GM18907 (cell line): ENCODE measurements at regions not wholly inside any gene's neighbourhood (a gene's known extent, or its start where the extent isn't known, plus 50 kb on each side); places are given as distances from the start of the nearest gene placed in this dataset.

Experiments
- ATAC-seq: cut with Tn5 transposase; IDR thresholded peaks from one replicate; pipeline ENCODE4 v1.9.1; 2021; ENCODE audit warnings: mild to moderate bottlenecking, moderate library complexity; ENCODE audit not compliant: unreplicated experiment

GRCh38 chr17:77001487-77001886 is 133.3 kb downstream of the MGAT5B start:
- no peak for ATAC-seq

GRCh38 chr17:77002103-77003045 is 134.2 kb downstream of the MGAT5B start:
- ATAC-seq = no peak

DNA sequence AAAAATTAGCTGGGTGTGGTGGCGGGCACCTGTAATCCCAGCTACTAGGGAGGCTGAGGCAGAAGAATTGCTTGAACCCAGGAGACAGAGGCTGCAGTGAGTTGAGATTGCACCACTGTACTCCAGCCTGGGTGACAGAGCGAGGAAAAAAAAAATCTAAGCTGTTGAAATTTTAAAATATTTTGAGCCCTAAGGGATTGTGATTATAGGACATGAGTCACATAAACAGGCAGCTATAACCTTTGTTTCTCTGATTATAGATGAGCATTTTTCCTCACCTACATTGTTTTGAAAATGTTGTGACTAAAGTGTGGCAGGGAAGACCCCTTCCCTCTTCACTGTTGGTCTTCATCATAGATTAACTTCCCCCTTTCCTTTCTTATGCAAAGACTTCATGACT is 135.5 kb downstream of the MGAT5B start:
- no peak for ATAC-seq

- no peak for ATAC-seq
These were observed 133.7 kb upstream of the SEC14L1 start for GRCh38 chr17:77006971-77007649.

DNA sequence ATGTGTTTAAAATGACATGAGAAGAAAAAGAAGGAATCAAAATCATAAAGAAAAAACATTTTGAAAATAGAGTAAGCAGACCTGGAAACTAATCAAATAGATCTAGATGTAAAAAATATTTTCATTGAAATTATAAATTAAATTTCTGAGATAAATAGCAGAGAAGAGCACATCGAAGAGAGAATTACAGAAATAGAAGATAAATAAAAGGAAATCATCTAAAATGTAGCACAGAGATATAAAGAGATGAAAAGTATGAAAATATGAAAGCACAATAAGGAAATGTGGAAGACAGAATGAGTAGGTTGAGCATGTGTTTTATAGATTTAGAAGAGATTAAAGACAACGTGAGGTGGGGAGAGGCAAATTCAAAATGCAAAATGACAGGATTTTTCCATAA is 130.9 kb upstream of the SEC14L1 start:
- no peak for ATAC-seq

DNA sequence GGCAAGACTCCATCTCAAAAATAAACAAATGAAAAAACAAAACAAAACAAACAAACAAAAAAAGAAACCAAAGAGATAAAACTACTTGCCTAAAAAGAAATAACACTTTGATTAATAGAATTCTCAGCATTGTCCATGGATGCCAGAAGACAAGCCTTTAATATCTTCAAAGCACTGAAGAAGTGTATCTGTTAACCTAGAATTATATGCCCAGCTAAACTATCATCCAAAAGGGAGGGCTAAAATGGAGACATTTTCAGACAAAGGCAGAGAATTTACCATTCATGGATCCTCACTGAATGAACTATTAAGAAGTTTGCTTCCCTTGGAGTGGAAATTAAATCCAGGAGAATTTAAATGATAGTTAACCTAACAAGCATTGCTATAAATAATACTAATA is 130.1 kb upstream of the SEC14L1 start:
- no peak for ATAC-seq

DNA sequence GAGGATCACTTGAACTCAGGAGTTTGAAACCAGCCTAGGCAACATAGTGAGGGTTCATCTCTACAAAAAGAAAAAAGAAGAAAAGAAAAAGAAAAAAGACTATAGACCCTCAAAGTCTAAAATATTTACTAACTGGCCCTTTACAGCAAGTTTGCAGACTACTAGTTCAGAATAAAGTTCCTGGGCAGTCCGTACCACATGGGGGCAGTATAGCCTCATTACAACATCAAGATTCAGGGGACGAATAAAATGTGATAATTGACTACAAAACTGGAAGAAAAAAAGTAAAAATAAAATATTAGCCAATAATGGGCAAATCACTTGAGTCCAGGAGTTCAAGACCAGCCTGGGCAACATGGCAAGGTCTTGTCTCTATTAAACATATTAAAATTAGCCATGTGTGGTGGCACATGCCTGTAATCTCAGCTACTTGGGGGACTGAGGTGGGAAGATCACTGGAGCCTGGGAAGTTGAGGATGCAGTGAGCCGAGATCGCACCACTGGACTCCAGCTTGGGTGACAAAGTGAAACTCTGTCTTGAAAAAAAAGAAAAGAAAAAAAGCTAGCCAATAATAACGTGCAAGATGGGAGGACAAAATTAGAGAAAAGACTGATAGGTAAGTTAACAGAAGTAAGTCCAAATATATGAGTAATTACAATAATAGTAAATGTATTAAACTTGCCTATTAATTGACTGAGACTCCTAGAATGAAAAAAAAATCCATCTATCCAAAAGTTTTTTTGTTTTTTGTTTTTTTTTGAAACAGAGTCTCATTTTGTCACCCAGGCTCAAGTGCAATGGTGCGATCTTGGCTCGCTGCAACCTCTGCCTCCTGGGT is 129.4 kb upstream of the SEC14L1 start:
- ATAC-seq = no peak

DNA sequence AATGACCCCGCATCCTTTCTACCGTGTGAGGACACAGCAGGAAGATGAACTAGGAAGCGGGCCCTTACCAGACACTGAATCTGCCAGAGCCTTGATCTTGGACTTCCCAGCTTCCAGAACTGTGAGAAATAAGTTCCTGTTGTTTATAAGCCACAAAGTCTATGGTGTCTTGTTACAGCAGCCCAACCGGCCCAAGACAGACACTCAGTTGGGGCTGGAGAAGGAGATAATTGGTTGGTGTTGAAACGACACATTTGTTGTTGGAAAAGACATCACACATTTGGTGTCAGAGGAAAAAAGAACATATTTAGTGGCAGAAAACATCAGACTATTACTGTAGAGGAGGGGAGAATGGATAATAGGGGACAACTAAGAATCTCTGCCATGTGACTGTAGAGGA is 122.3 kb upstream of the SEC14L1 start:
- no peak for ATAC-seq

- no peak for ATAC-seq
These were observed 120.8 kb upstream of the SEC14L1 start for GRCh38 chr17:77019893-77020379.

GRCh38 chr17:77020973-77021372 is 119.8 kb upstream of the SEC14L1 start:
- no peak for ATAC-seq

- ATAC-seq = no peak
These were observed 118.0 kb upstream of the SEC14L1 start for GRCh38 chr17:77022766-77023165.

DNA sequence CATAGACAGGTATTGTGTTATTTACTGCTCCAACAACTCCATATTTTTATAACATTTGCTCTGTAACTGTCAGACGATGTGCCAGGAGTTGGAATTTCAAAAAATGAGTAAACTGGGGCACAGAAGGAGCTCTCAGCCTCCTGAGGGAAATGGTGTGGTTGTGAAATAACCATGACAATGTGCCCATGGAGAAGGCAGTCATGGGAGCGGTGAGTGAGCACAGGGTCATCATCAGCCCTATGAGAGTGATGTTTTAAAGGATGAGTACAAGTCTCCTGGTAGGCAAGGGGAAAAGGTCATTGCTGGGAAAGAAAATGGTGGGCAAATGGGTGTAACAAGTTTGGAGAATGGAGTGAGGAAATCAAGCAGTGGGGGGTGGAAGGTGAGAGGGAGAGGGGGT is 115.0 kb upstream of the SEC14L1 start:
- ATAC-seq = no peak

DNA sequence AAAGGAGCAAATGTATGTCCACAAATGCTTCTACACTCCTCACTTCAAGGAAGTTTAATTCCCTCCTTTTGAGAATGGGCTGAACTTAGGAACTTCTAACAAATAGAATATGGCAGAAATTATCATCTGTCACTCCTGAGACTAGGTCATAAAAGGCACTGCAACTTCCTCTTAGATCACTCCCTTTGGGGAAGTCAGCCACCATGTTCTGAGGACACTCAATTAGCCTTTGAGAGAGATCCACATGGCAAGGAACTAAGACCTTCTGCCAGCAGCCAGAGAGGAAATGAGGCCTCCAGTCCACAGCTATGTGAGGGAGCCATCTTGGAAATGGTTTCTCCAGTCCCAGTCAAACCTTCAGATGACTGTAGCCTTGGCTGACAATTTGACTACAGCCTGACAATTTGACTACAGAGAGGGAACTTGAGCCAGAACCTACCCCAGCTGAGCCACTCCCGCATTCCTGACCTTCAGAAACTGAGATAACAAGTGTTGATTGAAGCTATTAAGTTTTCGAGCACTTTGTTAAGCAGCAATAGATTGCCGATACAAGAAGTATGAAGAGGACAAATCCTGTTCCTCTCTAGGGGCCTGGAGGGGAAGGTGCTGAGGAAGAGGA is 113.4 kb upstream of the SEC14L1 start:
- no peak for ATAC-seq

DNA sequence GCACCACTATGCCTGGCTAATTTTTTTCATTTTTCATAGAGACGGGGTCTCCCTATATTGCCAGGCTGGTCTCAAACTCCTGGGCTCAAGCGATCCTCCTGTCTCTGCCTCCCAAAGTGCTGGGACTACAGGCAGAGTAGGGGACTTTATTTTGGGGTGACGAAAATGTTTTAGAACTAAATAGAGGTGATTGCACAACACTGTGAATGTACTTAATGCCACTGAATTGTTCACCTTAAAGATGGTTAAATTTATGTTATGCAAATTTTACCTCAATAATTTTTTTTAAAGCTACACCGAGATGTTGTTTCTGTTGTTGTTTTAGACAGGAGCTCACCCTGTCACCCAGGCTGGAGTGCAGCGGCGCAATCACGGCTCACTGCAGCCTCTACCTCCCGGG is 111.9 kb upstream of the SEC14L1 start:
- no peak for ATAC-seq

DNA sequence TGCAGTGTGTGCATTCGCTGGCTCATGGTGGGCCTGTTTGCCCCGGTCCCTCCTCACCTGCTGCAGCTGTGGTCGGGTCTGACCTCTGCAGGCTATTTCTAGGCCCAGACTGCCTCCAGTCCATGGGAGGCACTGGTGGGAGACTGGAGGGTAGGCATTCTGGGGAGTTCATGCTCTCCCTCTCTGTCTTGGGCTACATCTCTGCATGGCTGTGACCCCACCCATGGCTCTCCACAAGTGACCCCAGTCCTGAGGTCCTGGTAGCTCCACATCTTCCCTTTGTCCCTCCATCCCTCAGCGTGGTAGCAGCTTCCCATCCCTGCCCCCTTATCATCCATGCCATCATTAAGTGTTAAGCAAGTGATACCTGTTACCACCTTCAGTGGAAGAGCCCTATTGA is 107.8 kb upstream of the SEC14L1 start:
- ATAC-seq = no peak

DNA sequence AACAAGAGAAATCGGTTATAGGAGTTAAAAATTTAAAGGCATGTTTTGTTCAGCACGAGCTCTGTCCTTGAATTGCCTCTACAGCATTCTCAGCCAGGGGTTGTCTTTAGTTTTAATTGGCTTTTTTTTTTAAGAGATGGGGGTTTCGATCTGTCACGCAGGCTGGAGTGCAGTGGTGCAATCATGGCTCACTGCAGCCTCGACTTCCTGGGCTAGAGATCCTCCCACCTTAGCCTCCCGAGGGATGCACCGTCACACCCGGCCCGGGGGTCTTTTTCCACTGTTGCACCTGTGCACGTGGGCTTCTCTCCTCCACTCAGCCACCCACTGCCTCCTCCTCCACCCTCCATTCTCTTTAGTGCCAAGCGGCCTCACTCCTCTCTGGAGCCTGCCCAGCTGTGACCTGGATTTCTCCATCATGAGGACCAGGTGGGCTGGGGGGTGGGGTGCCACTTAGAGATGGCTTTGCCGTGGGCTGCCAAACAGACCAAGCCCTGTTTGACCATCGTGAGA is 106.8 kb upstream of the SEC14L1 start:
- ATAC-seq = no peak

DNA sequence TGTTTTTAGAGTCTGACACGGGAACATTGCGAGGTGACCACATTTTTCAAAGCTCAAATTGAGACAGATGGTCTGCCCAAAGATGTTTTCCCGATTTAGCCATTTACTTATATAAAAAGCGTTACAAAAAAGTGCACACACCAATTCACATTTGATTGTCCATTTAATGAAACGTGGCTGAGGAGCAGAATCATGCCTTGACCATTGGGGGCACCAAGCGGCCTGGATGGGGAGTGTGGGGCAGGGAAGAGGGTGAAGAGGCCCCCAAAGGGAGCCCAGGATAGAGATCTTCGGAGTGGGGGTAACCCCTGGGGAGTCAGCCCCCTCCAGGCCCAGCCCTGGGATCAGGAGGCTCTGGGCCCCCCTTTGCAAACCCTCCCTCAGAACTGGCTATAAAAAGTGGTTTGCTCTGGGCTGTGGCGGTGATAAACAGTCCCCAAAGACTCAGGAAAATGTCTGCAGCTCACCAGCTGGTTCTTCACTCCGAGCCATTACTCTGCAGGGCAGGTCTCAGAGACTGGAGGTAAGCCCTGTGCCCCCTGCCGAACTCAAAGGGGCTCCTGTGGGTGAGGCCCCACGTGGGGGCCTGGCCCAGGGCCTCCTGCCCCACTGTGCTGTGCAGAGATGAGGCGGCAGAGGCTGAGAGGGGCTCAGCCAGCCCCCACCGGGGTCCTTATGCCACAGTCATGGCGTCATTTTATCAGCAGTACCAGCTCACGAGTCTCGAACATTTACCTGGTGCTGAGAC is 105.9 kb upstream of the SEC14L1 start:
- ATAC-seq = no peak

GRCh38 chr17:77035526-77035925 is 105.2 kb upstream of the SEC14L1 start:
- ATAC-seq = no peak

DNA sequence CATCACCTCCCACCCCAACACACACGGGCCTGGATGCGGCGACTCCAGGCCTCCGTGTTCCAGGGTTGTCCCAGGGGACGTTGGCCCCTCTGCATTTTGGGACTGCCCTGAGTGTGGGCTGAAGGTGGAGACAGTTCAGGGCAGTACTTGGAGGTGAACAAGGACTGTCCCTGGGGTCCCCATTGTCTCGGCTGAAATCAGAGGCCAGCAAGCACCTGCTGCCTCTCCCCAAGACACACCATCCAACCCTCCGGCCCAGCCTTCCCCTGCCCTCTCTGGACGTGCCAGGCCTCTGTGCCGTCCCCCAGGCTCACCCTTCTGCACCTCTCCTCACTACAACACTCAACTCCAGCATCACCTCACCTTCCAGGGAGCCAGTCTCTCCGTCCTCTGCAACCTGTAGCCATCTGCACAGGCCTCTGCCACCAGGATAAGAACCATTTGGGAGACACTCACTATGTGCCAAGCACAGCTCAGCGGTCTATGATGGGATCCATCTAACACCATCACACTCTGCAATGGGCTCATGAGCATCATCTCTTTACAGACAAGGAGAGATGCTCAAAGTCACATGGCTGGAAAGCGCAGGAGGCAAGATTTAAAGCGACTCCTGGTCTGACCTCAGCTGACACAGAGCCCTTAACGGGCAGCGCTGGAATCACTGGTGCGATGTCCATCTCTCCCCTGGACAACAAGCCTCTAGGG is 104.5 kb upstream of the SEC14L1 start:
- no peak for ATAC-seq
